ENCODE measurements at regions not wholly inside any gene's neighbourhood (a gene's known extent, or its start where the extent isn't known, plus 50 kb on each side); places are given as distances from the start of the nearest gene placed in this dataset.

- TF ChIP-seq MEF2B (IDR thresholded peaks at IDR 0.05; ENCODE audit: partially characterized antibody, poor library complexity, severe bottlenecking) (no peak), HDAC2 (IDR thresholded peaks at IDR 0.05) (no peak), NR2F1 (conservative IDR thresholded peaks at IDR 0.05) (no peak)
- TF ChIP-seq, protein P1, sequence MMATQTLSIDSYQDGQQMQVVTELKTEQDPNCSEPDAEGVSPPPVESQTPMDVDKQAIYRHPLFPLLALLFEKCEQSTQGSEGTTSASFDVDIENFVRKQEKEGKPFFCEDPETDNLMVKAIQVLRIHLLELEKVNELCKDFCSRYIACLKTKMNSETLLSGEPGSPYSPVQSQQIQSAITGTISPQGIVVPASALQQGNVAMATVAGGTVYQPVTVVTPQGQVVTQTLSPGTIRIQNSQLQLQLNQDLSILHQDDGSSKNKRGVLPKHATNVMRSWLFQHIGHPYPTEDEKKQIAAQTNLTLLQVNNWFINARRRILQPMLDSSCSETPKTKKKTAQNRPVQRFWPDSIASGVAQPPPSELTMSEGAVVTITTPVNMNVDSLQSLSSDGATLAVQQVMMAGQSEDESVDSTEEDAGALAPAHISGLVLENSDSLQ (IDR thresholded peaks at IDR 0.05) = no peak
Observed at GRCh38 chr4:96093057-96093456, 253.2 kb downstream of the PDHA2 start.

Data from GM12878 (cell line).